ENCODE measurements at regions not wholly inside any gene's neighbourhood (a gene's known extent, or its start where the extent isn't known, plus 50 kb on each side); places are given as distances from the start of the nearest gene placed in this dataset.

DNA sequence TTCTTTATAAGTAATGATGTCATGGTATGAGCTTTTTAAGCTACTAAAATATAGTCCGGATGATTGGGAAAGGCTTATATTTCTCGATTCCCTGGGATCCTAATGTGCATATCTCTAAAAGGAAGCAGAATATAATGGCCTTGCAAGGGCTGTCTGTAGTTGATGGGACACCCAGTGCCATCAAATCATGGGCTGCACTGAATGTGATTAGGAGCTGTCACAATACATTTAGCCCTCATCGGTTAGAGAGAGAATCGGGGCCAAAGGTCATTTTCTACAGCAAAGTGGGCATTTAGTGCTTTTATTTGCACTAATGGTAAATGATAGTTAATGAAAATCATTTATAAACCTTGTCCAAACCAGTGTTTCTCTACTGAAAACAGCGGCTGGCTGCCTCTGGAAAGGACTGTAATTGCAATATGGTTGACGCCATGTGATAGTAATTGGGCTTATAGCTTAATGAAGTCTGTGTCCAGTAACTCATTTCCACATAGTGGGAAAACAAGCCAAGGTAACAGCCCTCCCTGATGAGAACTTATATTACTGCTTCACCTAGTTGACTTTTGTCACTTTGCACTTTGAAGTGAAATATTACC, 265.0 kb upstream of the AZI2 start:
- TF ChIP-seq EZH2phosphoT487 (conservative IDR thresholded peaks at IDR 0.05; ENCODE audit: low read length), result no peak
- TF ChIP-seq, protein P1, sequence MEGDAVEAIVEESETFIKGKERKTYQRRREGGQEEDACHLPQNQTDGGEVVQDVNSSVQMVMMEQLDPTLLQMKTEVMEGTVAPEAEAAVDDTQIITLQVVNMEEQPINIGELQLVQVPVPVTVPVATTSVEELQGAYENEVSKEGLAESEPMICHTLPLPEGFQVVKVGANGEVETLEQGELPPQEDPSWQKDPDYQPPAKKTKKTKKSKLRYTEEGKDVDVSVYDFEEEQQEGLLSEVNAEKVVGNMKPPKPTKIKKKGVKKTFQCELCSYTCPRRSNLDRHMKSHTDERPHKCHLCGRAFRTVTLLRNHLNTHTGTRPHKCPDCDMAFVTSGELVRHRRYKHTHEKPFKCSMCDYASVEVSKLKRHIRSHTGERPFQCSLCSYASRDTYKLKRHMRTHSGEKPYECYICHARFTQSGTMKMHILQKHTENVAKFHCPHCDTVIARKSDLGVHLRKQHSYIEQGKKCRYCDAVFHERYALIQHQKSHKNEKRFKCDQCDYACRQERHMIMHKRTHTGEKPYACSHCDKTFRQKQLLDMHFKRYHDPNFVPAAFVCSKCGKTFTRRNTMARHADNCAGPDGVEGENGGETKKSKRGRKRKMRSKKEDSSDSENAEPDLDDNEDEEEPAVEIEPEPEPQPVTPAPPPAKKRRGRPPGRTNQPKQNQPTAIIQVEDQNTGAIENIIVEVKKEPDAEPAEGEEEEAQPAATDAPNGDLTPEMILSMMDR (IDR thresholded peaks at IDR 0.05; ENCODE audit: insufficient read depth, low read length, poor library complexity, severe bottlenecking), result no peak
